Heart left ventricle (tissue), 13 donors: ENCODE measurements at regions not wholly inside any gene's neighbourhood (a gene's known extent, or its start where the extent isn't known, plus 50 kb on each side); places are given as distances from the start of the nearest gene placed in this dataset.

Experiments used
- CTCF ChIP-seq, 12 donors: fragments of 200-600 bp; sonication (generic) in 4 of 12; IDR thresholded peaks; one replicate each; pipeline versions ENCODE4 v1.5.0 to v1.8.0; 2018 to 2022; ENCODE audit warnings: antibody characterized with exemption in 12 of 12, mild to moderate bottlenecking in 5 of 12
- POLR2A ChIP-seq, 2 donors: fragments of 450-650 bp; IDR thresholded peaks; one replicate each; pipeline ENCODE4 v1.6.1; 2017; ENCODE audit warnings: antibody characterized with exemption in 2 of 2, mild to moderate bottlenecking in 2 of 2, moderate library complexity in 2 of 2
- donor health status: ischemic (EF 13 %, LVEDD 7.1; RV severe dilation, severe dysfunction).
- donor health status: DM: no; HTN: yes; CAD: no.
- donor health status: DM: no; HTN: no; CAD: no.
- donor health status: ischemic (EF 25% LVEDD 6.9; RV normal size, moderate dysfunction).
- donor health status: ischemic (EF 25% LVEDD 5.7; RV mildly dilated, moderate dysfunction).
- donor health status: ischemic (EF 35%, LVEDD 5.7; RV mildly dilated, moderate dysfunction).
- donor health status: nonischemic (EF 11% LVEDD 7.7; RV severe dilation, severe dysfunction).
- donor health status: DM: yes; HTN: yes; CAD: no.
- donor health status: PGD.
- donor health status: ischemic (EF 29% LVEDD 5.4; RV normal size, mild dysfunction).
- donor health status: nonischemic (EF 23%, LVEDD 6.1; RV moderate dilation, normal function).

DNA sequence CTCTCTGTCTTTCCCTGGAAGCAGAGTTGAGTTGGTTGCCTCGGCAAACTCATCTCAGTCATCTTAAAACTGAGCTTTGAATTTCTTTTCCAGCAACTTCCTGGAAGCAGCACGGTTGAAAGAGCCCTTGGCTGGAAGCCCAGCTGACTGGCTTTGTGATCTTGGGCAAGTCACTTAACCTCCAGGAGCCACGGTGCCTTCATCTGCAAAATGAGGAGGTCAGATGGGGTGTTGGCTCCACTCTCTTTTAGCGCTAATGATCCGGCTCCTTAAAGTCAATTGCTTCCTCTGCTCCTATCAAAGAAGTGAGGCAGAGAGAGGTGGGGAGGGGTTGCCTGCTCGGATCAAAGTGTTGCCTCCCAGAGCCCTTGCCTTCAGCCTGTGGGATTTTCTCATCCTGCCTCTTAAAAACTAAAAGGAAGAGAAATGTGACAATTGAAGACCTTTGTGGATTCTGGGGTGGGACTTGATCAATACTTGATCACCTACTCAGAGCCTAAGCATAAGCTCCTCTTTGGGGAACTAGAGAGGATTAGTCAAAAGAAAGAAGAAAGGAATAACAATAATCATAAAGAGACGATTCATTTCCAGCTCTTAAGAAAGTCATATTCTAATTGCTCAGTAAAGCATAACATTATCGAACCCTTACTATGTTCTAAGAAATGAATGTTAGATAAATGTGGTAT is 86.6 kb downstream of the MYCN start:
- TF ChIP-seq CTCF (IDR thresholded peaks at IDR 0.05) (no peak), POLR2A (IDR thresholded peaks at IDR 0.05) (no peak)
